WERI-Rb-1 (cell line): ENCODE measurements at regions not wholly inside any gene's neighbourhood (a gene's known extent, or its start where the extent isn't known, plus 50 kb on each side); places are given as distances from the start of the nearest gene placed in this dataset.
"Not testable (repeated sequence)": the region's sequence is repeated elsewhere in the genome, so short reads cannot be mapped to it uniquely, and the experiment has no call there.

Experiments
- DNase-seq: peaks from one replicate; pipeline ENCODE4 v3.0.0-alpha.2; 2020
- H3K27ac ChIP-seq: fragments of 250-450 bp; sonication (Bioruptor Pico); 2 replicates; pipeline ENCODE4 v1.5.1; 2020; ENCODE audit warnings: mild to moderate bottlenecking, moderate library complexity
- H3K27me3 ChIP-seq: fragments of 250-450 bp; sonication (Bioruptor Pico); 2 replicates; pipeline ENCODE4 v1.5.1; 2021; ENCODE audit warnings: mild to moderate bottlenecking, low read depth, moderate library complexity; ENCODE audit not compliant: insufficient read depth, severe bottlenecking
- H3K36me3 ChIP-seq: fragments of 250-450 bp; sonication (Bioruptor Pico); 2 replicates; pipeline ENCODE4 v1.5.1; 2020; ENCODE audit warnings: mild to moderate bottlenecking, moderate library complexity
- H3K4me3 ChIP-seq: 2 replicates; pipeline ENCODE4 v1.5.1; 2011; ENCODE audit warnings: low read depth, mild to moderate bottlenecking, control low read depth, low read length
- H3K9me3 ChIP-seq: fragments of 250-450 bp; sonication (Bioruptor Pico); 2 replicates; pipeline ENCODE4 v1.5.1; 2021; ENCODE audit warnings: mild to moderate bottlenecking, moderate library complexity; ENCODE audit not compliant: severe bottlenecking
- TF ChIP-seq, protein P1 (sequence below): IDR thresholded peaks from 2 replicates; pipeline ENCODE4 v1.5.1; 2011; ENCODE audit warnings: low read depth, mild to moderate bottlenecking, control low read depth, inconsistent platforms, low read length

DNA sequence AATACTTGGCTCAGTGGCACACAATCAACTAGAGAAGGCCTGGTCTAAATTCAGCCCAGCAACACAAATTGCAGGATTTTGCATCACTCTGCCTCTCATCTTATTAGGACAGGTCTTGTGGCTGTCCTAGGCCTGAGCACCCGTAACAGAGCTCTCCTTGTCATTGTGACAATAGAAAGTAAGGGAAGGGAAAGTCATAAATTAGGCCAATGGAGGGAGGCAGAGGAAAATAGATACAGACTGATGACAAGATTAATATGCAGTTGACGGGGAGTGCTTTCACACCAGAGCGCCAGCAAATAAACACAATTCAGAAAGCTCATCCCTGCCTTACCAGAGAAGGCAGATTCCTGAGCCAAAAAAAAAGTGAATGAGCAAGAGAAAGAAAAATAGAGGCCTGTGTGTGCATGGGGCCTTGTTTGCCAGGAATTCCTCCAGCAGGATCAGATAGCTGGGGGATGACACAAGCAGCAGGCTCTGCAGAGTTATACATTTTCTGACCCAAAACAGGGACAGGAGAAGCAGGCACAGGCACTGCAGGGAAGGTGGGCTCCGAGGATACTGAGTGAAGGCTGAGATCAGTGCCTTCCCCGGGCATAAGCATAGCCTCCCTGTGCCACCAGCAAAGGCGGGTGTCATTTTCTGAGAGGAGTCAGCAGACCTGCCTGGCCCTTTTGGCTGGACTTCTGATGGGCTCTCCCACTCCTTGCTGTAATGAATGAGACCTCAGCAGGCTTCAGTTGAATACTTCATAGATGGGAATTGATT, 110.0 kb upstream of the SPAG17 start:
- DNase-seq, result no peak
- H3K36me3 ChIP-seq, result no peaks in the 10 kb centered on the region
- H3K4me3 ChIP-seq, result no peak overlapping the region
- no peak overlapping the region for H3K27ac ChIP-seq
- H3K27me3 ChIP-seq, result no peaks in the 10 kb centered on the region
- no peaks in the 10 kb centered on the region for H3K9me3 ChIP-seq
- TF ChIP-seq, protein P1, sequence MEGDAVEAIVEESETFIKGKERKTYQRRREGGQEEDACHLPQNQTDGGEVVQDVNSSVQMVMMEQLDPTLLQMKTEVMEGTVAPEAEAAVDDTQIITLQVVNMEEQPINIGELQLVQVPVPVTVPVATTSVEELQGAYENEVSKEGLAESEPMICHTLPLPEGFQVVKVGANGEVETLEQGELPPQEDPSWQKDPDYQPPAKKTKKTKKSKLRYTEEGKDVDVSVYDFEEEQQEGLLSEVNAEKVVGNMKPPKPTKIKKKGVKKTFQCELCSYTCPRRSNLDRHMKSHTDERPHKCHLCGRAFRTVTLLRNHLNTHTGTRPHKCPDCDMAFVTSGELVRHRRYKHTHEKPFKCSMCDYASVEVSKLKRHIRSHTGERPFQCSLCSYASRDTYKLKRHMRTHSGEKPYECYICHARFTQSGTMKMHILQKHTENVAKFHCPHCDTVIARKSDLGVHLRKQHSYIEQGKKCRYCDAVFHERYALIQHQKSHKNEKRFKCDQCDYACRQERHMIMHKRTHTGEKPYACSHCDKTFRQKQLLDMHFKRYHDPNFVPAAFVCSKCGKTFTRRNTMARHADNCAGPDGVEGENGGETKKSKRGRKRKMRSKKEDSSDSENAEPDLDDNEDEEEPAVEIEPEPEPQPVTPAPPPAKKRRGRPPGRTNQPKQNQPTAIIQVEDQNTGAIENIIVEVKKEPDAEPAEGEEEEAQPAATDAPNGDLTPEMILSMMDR, result no peak

DNA sequence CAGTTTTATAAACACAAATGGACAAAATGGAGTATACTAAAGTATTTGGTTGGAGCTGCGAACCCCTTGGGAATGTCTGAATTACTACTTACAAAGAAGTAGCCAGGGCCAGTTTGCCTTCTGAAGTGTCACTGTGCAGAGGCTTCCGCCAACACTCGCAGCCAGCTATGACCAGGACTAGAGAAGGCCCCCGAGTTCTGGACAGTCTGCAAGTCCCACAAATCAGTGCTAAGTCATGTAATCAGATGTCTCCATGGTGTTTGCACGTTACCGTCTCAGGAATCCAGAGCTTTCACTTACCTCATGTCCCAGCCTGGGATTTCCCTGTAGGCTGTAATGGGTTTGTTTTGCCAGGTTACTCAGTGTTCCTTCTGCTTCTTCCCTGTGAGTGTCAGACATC, 106.6 kb upstream of the SPAG17 start:
- no peak overlapping the region for H3K27ac ChIP-seq
- H3K27me3 ChIP-seq, result no peaks in the 10 kb centered on the region
- DNase-seq, result no peak
- H3K36me3 ChIP-seq, result no peaks in the 10 kb centered on the region
- no peaks in the 10 kb centered on the region for H3K9me3 ChIP-seq
- H3K4me3 ChIP-seq, result no peak overlapping the region
- TF ChIP-seq, protein P1, result no peak

- no peaks in the 10 kb centered on the region for H3K36me3 ChIP-seq
- no peaks in the 10 kb centered on the region for H3K9me3 ChIP-seq
- peak; percentile 32 for DNase-seq
- no peak overlapping the region for H3K27ac ChIP-seq
- TF ChIP-seq, protein P1, result no peak
- no peaks in the 10 kb centered on the region for H3K27me3 ChIP-seq
- H3K4me3 ChIP-seq, result no peak overlapping the region
Measured at GRCh38 chr1:118290571-118290970, 105.5 kb upstream of the SPAG17 start.

DNA sequence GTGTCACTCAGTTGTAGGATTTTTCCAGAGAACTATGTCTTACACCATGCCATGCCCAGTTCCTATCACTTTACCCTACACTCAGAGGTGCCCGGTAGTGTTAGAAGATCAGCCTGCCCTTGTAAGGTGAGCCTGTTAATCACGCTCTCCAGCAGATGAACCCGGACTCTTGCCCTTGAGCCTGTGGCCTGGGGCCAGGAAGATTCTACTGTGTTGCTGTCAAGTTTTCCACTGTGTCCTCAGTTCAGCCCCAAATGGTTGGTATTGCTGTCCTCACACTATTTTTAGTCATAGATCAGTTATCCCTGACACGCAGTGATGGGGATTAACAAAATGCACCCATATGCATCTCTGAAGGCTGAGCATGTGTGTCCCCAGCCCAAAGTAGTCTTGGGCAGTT, 105.0 kb upstream of the SPAG17 start:
- Histone ChIP-seq H3K9me3 (no peaks in the 10 kb centered on the region), H3K4me3 (no peak overlapping the region), H3K36me3 (no peaks in the 10 kb centered on the region), H3K27ac (no peak overlapping the region), H3K27me3 (no peaks in the 10 kb centered on the region)
- peak; percentile 46 for DNase-seq
- TF ChIP-seq, protein P1, result no peak

DNA sequence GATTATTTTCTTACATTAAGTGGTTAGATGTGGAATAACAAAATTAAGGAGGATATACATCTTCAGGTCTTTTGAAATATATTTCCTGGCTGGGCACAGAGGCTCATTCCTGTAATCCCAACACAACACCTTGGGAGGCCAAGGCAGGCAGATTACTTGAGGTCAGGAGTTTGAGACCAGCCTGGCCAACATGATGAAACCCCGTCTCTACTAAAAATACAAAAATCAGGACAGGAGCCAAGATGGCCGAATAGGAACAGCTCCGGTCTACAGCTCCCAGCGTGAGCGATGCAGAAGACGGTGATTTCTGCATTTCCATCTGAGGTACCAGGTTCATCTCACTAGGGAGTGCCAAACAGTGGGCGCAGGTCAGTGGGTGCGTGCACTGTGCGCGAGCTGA, 95.6 kb upstream of the SPAG17 start:
- H3K4me3 ChIP-seq, H3K9me3 ChIP-seq, DNase-seq: not testable (repeated sequence)

DNA sequence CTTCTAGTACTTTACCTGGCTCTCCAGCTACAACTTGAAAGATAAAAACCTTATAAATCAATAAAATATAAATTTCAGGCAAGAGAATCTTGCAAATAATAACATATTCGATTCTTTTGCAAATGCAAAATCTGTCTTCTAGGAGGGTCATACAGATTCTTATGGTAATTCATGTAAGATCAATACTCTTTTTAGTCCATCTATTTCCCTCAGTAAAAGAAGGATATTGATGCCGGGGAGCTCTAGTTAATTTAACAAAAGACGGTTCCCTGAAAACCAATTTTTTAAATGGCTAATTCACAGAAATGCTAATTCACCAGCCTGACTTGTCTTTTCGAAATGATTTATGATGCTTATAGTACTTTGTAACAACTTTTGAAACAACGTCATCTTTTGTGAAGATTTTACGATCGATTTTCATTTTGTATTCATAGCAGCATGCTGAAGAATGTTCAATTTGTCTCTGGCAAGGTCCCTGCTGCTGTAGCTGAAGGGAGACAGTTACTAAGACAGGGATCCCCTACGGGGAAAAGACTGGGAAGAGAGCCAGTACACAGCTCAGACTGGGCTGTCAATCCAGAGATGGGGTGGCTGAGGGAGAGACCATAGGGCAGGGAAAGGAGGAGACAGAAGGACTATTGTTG, 90.6 kb upstream of the SPAG17 start:
- H3K36me3 ChIP-seq, result no peaks in the 10 kb centered on the region
- H3K27me3 ChIP-seq, result no peaks in the 10 kb centered on the region
- DNase-seq, result no peak
- H3K4me3 ChIP-seq, result no peak overlapping the region
- no peaks in the 10 kb centered on the region for H3K9me3 ChIP-seq
- H3K27ac ChIP-seq, result no peak overlapping the region
- TF ChIP-seq, protein P1, result no peak

More for the DNA sequence above, 95.6 kb upstream of the SPAG17 start:
- not testable (repeated sequence) for H3K36me3 ChIP-seq, H3K27me3 ChIP-seq, H3K27ac ChIP-seq
